Transverse colon (tissue), 4 donors: ENCODE measurements at regions not wholly inside any gene's neighbourhood (a gene's known extent, or its start where the extent isn't known, plus 50 kb on each side); places are given as distances from the start of the nearest gene placed in this dataset.

Source experiments
- DNase-seq: peaks from one replicate; pipeline ENCODE4 v3.0.0-alpha.2; 2019
- H3K27ac ChIP-seq, 4 donors: fragments of 200-600 bp; sonication (generic); 2 replicates each; pipeline ENCODE4 v1.5.1; 2016 to 2018; ENCODE audit warnings: inconsistent platforms in 4 of 4
- H3K27me3 ChIP-seq: fragments of 200-600 bp; sonication (generic); 2 replicates; pipeline ENCODE4 v1.5.1; 2017; ENCODE audit warnings: inconsistent platforms
- H3K36me3 ChIP-seq, 4 donors: fragments of 200-600 bp; sonication (generic); 2 replicates each; pipeline ENCODE4 v1.5.1; 2017 to 2019; ENCODE audit warnings: inconsistent platforms in 4 of 4
- H3K4me1 ChIP-seq, 4 donors: fragments of 200-600 bp; sonication (generic); 2 replicates each; pipeline ENCODE4 v1.5.1; 2017 to 2020; ENCODE audit warnings: inconsistent platforms in 4 of 4
- H3K4me3 ChIP-seq, 4 donors: fragments of 200-600 bp; sonication (generic); 1 replicate in 1 of 4; 2 replicates in 3 of 4; pipeline versions ENCODE4 v1.5.1 to v1.6.1; 2017 to 2019; ENCODE audit warnings: inconsistent platforms in 4 of 4
- H3K9me3 ChIP-seq, 2 donors: fragments of 200-600 bp; sonication (generic); 2 replicates each; pipeline ENCODE4 v1.5.1; 2017 to 2019; ENCODE audit warnings: inconsistent platforms in 2 of 2
- EP300 ChIP-seq: sonication (generic); formaldehyde crosslinking; IDR thresholded peaks from one replicate; pipeline ENCODE4 v1.6.1; 2017; ENCODE audit warnings: antibody characterized with exemption, low read depth
- POLR2A ChIP-seq: fragments of 450-650 bp; IDR thresholded peaks from one replicate; pipeline ENCODE4 v1.6.1; 2016; ENCODE audit warnings: antibody characterized with exemption, mild to moderate bottlenecking, moderate library complexity
- POLR2AphosphoS5 ChIP-seq, 3 donors: sonication (generic); formaldehyde crosslinking; IDR thresholded peaks; one replicate each; pipeline ENCODE4 v1.6.1; 2016; ENCODE audit warnings: antibody characterized with exemption in 3 of 3
- WGBS, 2 donors: methylation state at CpG; one replicate each; pipeline ENCODE4 v1.1.5; 2018; ENCODE audit warnings: low coverage in 1 of 2; 5-methylcytosine and 5-hydroxymethylcytosine counted together
- in situ Hi-C, 4 donors: fragments of 200-750 bp; cut with MboI; loops; one replicate each; pipeline versions ENCODE4 v1.15.0 to v1.15.1; 2017; ENCODE audit warnings: low sequenced_read_pairs in 3 of 4, low pct_ligation_motif_present in 1 of 4, low pct_unique_long_range_greater_than_20kb in 1 of 4
- intact Hi-C: fragments of 100-400 bp; cut with DNase I; formaldehyde crosslinking; loops from one replicate; pipeline ENCODE4 v1.15.1; 2023; ENCODE audit warnings: low total_unique reads
- TF ChIP-seq, protein P1 (sequence below), 5 experiments: fragments of 200-600 bp in 3 of 5; fragments of 450-650 bp in 2 of 5; sonication (generic) in 3 of 5; IDR thresholded peaks; 1 replicate in 2 of 5; 2 replicates in 3 of 5; pipeline ENCODE4 v1.5.1; 2016 to 2017; ENCODE audit warnings: antibody characterized with exemption in 5 of 5, inconsistent platforms in 3 of 5, mild to moderate bottlenecking in 2 of 5, moderate library complexity in 1 of 5

DNA sequence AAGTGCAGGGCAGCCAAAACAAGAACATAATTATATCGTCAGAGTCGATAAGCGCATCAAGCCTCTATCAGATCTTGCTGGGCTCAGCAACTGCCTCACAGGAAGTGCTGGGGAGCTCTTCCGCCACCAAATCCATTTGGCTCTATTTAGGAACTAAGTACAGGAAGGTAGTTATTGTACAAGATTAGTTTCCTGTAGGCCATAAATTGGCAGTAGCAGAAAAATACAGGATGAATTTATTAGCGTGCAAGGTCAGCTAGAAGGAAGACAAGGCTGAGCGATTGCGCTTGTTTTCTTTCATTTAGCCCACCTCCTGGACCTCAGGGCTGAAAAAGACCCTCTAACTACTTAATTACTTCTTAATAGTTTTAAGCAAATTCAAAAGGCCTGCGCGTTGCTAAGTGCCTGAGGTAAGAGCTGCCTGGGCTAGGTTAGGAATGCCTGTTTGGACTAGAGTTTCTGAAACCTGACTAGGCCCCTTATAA, 118.5 kb downstream of the IRS2 start:
- in situ Hi-C loops, result no loop called here

DNA sequence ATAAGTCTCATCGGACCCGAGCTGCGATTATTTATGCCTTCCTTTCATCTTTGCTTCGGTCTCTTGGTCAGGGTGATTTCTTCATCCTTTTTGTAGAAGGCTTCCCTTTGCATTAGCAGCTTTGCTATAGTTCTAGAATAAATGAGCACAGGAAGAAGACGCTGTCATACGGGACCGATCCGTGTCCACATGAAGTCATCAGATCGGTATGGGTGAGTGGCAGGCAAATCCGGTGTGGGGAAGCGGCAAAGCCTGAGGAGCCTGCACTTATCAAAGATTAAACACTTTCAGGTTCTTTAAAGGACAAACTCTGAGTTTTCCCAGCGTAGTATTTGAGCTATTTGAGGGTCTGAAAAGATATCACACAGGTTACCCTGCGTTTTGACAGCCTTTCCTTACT, 119.3 kb downstream of the IRS2 start:
- in situ Hi-C loops (no loop called here), intact Hi-C loops (no loop called here)
- TF ChIP-seq POLR2AphosphoS5 (IDR thresholded peaks at IDR 0.05), result no peak
- no peak for TF ChIP-seq POLR2A
- TF ChIP-seq, protein P1, sequence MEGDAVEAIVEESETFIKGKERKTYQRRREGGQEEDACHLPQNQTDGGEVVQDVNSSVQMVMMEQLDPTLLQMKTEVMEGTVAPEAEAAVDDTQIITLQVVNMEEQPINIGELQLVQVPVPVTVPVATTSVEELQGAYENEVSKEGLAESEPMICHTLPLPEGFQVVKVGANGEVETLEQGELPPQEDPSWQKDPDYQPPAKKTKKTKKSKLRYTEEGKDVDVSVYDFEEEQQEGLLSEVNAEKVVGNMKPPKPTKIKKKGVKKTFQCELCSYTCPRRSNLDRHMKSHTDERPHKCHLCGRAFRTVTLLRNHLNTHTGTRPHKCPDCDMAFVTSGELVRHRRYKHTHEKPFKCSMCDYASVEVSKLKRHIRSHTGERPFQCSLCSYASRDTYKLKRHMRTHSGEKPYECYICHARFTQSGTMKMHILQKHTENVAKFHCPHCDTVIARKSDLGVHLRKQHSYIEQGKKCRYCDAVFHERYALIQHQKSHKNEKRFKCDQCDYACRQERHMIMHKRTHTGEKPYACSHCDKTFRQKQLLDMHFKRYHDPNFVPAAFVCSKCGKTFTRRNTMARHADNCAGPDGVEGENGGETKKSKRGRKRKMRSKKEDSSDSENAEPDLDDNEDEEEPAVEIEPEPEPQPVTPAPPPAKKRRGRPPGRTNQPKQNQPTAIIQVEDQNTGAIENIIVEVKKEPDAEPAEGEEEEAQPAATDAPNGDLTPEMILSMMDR (IDR thresholded peaks at IDR 0.05), result no peak
- TF ChIP-seq EP300, result no peak
- Histone ChIP-seq H3K27ac (no peak overlapping the region), H3K27me3 (no peaks in the 10 kb centered on the region), H3K4me1 (no peaks in the 10 kb centered on the region), H3K36me3 (no peaks in the 10 kb centered on the region), H3K4me3 (no peak overlapping the region), H3K9me3 (no peaks in the 10 kb centered on the region)
- 73 to 87% methylated on average over 8 to 13 of the region's 13 CpGs for WGBS, 2 donors
- no peak for DNase-seq

More for the DNA sequence above, 118.5 kb downstream of the IRS2 start:
- DNase-seq, result no peak
- no peak overlapping the region for H3K27ac ChIP-seq
- no peaks in the 10 kb centered on the region for H3K9me3 ChIP-seq
- 77 to 91% methylated on average over 8 to 9 of the region's 9 CpGs for WGBS, 2 donors
- TF ChIP-seq EP300 (no peak), POLR2AphosphoS5 (IDR thresholded peaks at IDR 0.05) (no peak), POLR2A (no peak)
- TF ChIP-seq, protein P1 (IDR thresholded peaks at IDR 0.05), result no peak
- H3K27me3 ChIP-seq, result no peaks in the 10 kb centered on the region
- H3K36me3 ChIP-seq, result no peaks in the 10 kb centered on the region
- H3K4me3 ChIP-seq, result no peak overlapping the region
- peaks cover 0 to 4% (median 0%) of the 10 kb centered on the region in 4 donors for H3K4me1 ChIP-seq
- intact Hi-C loops, result no loop called here

DNA sequence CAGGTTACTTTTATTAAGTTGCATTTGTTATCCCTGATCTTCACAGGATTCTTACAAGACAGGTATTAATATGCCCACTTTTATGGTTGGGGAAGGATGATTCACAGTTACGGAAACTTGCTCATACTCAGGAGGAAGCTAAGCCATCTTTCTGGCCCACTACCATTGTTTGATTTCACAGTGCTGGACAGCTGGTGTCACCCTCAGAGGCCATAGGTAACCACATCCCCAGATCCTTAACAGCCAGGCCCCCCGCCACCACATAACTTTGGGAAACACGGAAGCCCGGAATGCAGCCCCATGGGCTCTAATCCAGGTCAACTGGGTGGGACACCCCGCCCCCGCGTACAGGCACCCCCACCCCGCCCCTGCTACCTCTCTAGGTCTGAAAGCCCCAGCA, 119.7 kb downstream of the IRS2 start:
- WGBS, 2 donors, result 85% methylated on average over 8 of the region's 8 CpGs; no CpG with 5 or more reads in 1 of the 2 donors
- in situ Hi-C loops, result no loop called here
- H3K27ac ChIP-seq, result no peak overlapping the region

DNA sequence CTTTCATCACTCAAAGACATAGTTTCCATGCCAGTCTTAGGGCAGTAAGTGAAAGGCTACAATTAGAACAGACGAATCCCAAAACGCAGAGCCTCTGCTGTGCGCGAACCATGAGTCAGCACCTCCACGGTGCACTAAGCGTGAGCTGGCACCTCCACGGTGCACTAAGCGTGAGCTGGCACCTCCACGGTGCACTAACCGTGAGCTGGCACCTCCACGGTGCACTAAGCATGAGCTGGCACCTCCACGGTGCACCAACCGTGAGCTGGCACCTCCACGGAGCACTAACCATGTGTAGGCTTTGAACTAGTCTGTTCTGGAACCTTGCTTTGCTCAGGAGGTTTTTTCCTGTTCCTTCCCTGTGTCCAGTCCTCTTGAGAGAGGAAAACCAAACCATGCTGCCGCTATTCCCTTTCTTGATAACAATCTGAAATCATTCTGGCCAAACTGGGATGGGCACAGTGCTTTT, 120.6 kb downstream of the IRS2 start:
- no peaks in the 10 kb centered on the region for H3K9me3 ChIP-seq
- no peaks in the 10 kb centered on the region for H3K4me1 ChIP-seq
- H3K4me3 ChIP-seq, result no peak overlapping the region
- TF ChIP-seq EP300 (no peak), POLR2A (no peak), POLR2AphosphoS5 (IDR thresholded peaks at IDR 0.05) (no peak)
- TF ChIP-seq, protein P1 (IDR thresholded peaks at IDR 0.05), result no peak
- H3K27ac ChIP-seq, result no peak overlapping the region
- no peaks in the 10 kb centered on the region for H3K36me3 ChIP-seq
- WGBS, 2 donors, result 83 to 88% methylated on average over 1 to 15 of the region's 15 CpGs
- H3K27me3 ChIP-seq, result no peaks in the 10 kb centered on the region
- DNase-seq, result no peak
- intact Hi-C loops (no loop called here), in situ Hi-C loops (no loop called here)

More for the DNA sequence above, 119.7 kb downstream of the IRS2 start:
- no peaks in the 10 kb centered on the region for H3K27me3 ChIP-seq
- H3K9me3 ChIP-seq, result no peaks in the 10 kb centered on the region
- no peak overlapping the region for H3K4me3 ChIP-seq
- no peak for DNase-seq
- H3K4me1 ChIP-seq, result no peaks in the 10 kb centered on the region
- intact Hi-C loops, result no loop called here
- H3K36me3 ChIP-seq, result no peaks in the 10 kb centered on the region
- TF ChIP-seq POLR2A (no peak), POLR2AphosphoS5 (IDR thresholded peaks at IDR 0.05) (no peak), EP300 (no peak)
- TF ChIP-seq, protein P1 (IDR thresholded peaks at IDR 0.05), result no peak
